ENCODE measurements at regions not wholly inside any gene's neighbourhood (a gene's known extent, or its start where the extent isn't known, plus 50 kb on each side); places are given as distances from the start of the nearest gene placed in this dataset.

DNA sequence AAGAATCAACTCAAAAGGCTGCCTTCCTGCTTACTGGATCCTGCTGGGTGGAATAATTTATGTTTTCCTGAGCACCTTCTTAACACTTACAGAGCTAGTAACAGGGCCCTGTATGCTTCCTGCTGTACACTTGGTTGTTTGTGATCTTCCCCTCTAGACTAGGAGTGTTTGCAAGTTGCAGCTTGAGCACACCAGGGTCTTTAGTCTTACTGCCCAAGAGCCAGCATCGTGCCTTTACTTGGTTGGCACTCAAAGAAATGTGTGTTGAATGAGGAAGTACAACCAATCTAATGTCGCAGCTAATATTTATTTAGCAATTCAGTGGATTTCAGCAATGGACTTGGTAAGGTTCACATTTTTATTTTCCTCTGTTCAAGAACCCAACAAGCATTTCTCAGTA, 57.5 kb upstream of the HAND1 start:
- no peaks in the 10 kb centered on the region for H3K4me1 ChIP-seq (ENCODE audit: insufficient read depth, low read length)
- no peak overlapping the region for H3K4me2 ChIP-seq (ENCODE audit: low read depth, low read length)
- no peak overlapping the region for H2AFZ ChIP-seq (ENCODE audit: low read length)
- H3K27me3 ChIP-seq (ENCODE audit: control insufficient read depth in 1 of 2, insufficient read depth in 2 of 2, low read length in 2 of 2): peaks cover 0 to 10% of the 10 kb centered on the region in 2 experiments; a peak in 2 of 5 replicates
- ChIA-PET CTCF (ENCODE audit: low intra/inter-chr PET ratio, low total read pairs) (no interaction called here), POLR2A (no interaction called here)
- DNase-seq (ENCODE audit: low spot score) (no peak), FAIRE-seq (no peak), ATAC-seq (no peak)
- no peak overlapping the region for H3K4me3 ChIP-seq (replicated peaks in 1 of 3; ENCODE audit: insufficient read depth in 1 of 3, low read depth in 2 of 3, low read length in 3 of 3)
- 20% methylated on average over 2 of the region's 2 CpGs for WGBS (ENCODE audit: low lambda C conversion rate)
- H3K27ac ChIP-seq (ENCODE audit: extremely low read length, insufficient read depth, low read length): no peak overlapping the region
- H3K9me3 ChIP-seq (ENCODE audit: low read length): no peaks in the 10 kb centered on the region
- H4K20me1 ChIP-seq (ENCODE audit: insufficient read depth, low read length): no peaks in the 10 kb centered on the region
- no peaks in the 10 kb centered on the region for H3K79me2 ChIP-seq (ENCODE audit: insufficient read depth, low read length)
- in situ Hi-C loops (cut with HindIII; ENCODE audit: extremely low pct_ligation_motif_present, low pct_unique_long_range_greater_than_20kb) (no loop called here), intact Hi-C loops (cut with micrococcal nuclease; ENCODE audit: unreplicated experiment) (no loop called here)
- no TSS peak for BruUV-seq (replicated peaks)
- no peak overlapping the region for H3K9ac ChIP-seq (ENCODE audit: insufficient read depth, low read depth, low read length)
- TF ChIP-seq HDAC1 (CRISPR knock-in tag; IDR thresholded peaks at IDR 0.05) (no peak), TEAD3 (CRISPR knock-in tag; optimal IDR thresholded peaks at IDR 0.05; ENCODE audit: borderline replicate concordance) (no peak), ZFP36L1 (CRISPR knock-in tag; IDR thresholded peaks at IDR 0.05) (no peak), KDM4B (CRISPR knock-in tag; IDR thresholded peaks at IDR 0.05) (no peak), PAWR (CRISPR knock-in tag; IDR thresholded peaks at IDR 0.05; ENCODE audit: borderline replicate concordance) (no peak), ZNF589 (CRISPR knock-in tag; conservative IDR thresholded peaks at IDR 0.05) (no peak)
- TF ChIP-seq, protein P1, sequence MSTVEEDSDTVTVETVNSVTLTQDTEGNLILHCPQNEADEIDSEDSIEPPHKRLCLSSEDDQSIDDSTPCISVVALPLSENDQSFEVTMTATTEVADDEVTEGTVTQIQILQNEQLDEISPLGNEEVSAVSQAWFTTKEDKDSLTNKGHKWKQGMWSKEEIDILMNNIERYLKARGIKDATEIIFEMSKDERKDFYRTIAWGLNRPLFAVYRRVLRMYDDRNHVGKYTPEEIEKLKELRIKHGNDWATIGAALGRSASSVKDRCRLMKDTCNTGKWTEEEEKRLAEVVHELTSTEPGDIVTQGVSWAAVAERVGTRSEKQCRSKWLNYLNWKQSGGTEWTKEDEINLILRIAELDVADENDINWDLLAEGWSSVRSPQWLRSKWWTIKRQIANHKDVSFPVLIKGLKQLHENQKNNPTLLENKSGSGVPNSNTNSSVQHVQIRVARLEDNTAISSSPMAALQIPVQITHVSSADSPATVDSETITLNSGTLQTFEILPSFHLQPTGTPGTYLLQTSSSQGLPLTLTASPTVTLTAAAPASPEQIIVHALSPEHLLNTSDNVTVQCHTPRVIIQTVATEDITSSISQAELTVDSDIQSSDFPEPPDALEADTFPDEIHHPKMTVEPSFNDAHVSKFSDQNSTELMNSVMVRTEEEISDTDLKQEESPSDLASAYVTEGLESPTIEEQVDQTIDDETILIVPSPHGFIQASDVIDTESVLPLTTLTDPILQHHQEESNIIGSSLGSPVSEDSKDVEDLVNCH (CRISPR knock-in tag; IDR thresholded peaks at IDR 0.05): no peak
- TF ChIP-seq, protein P2, sequence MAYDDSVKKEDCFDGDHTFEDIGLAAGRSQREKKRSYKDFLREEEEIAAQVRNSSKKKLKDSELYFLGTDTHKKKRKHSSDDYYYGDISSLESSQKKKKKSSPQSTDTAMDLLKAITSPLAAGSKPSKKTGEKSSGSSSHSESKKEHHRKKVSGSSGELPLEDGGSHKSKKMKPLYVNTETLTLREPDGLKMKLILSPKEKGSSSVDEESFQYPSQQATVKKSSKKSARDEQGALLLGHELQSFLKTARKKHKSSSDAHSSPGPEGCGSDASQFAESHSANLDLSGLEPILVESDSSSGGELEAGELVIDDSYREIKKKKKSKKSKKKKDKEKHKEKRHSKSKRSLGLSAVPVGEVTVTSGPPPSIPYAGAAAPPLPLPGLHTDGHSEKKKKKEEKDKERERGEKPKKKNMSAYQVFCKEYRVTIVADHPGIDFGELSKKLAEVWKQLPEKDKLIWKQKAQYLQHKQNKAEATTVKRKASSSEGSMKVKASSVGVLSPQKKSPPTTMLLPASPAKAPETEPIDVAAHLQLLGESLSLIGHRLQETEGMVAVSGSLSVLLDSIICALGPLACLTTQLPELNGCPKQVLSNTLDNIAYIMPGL (CRISPR knock-in tag; IDR thresholded peaks at IDR 0.05; ENCODE audit: borderline replicate concordance in 1 of 2, low read depth in 1 of 2): no peak
- TF ChIP-seq, protein P3, sequence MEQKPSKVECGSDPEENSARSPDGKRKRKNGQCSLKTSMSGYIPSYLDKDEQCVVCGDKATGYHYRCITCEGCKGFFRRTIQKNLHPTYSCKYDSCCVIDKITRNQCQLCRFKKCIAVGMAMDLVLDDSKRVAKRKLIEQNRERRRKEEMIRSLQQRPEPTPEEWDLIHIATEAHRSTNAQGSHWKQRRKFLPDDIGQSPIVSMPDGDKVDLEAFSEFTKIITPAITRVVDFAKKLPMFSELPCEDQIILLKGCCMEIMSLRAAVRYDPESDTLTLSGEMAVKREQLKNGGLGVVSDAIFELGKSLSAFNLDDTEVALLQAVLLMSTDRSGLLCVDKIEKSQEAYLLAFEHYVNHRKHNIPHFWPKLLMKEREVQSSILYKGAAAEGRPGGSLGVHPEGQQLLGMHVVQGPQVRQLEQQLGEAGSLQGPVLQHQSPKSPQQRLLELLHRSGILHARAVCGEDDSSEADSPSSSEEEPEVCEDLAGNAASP (CRISPR knock-in tag; IDR thresholded peaks at IDR 0.05; ENCODE audit: borderline replicate concordance): no peak
- no peaks in the 10 kb centered on the region for H3K36me3 ChIP-seq (replicated peaks in 1 of 2; ENCODE audit: control insufficient read depth in 1 of 2, insufficient read depth in 2 of 2, low read length in 2 of 2)
